H1 (cell line): ENCODE measurements at regions not wholly inside any gene's neighbourhood (a gene's known extent, or its start where the extent isn't known, plus 50 kb on each side); places are given as distances from the start of the nearest gene placed in this dataset.

Experiments used
- CTCF ChIA-PET: fragments of 300-600 bp; sonication (Branson Sonifier 250); formaldehyde crosslinking; loops from one replicate; lab custom pipeline; 2021; ENCODE audit not compliant: partially characterized antibody; lab: Charles Lee
- POLR2A ChIA-PET: fragments of 300-600 bp; sonication (Branson Sonifier 250); formaldehyde crosslinking; loops from one replicate; lab custom pipeline; 2021; ENCODE audit warnings: inconsistent platforms; ENCODE audit not compliant: partially characterized antibody; lab: Charles Lee
- DNase-seq, 2 experiments: peaks; one replicate each; pipeline versions ENCODE4 v3.0.0 to v3.0.0-alpha.2; 2010 to 2022; ENCODE audit warnings: low spot score in 2 of 2, low read depth in 1 of 2, mixed read lengths in 1 of 2
- FAIRE-seq: peaks from 2 replicates; lab custom pipeline; 2011; peaks lifted over from hg19 to GRCh38; lab: Jason Lieb, UNC
- H2AFZ ChIP-seq: 2 replicates; pipeline ENCODE4 v1.8.1; 2012; ENCODE audit warnings: low read length, inconsistent platforms
- H2AK5ac ChIP-seq: 2 replicates; pipeline ENCODE4 v1.6.1; 2013; ENCODE audit warnings: low read depth, low read length
- H2BK120ac ChIP-seq: replicated peaks from 2 replicates; pipeline ENCODE3; 2013; ENCODE audit warnings: low read depth, low read length, inconsistent platforms
- H2BK12ac ChIP-seq: 2 replicates; pipeline ENCODE4 v1.6.1; 2013; ENCODE audit warnings: low read depth, low read length
- H2BK15ac ChIP-seq: 2 replicates; pipeline ENCODE4 v1.6.1; 2013; ENCODE audit warnings: low read length
- H2BK20ac ChIP-seq: 2 replicates; pipeline ENCODE4 v1.6.1; 2013; ENCODE audit warnings: low read length
- H2BK5ac ChIP-seq: 2 replicates; pipeline ENCODE4 v1.6.1; 2013; ENCODE audit warnings: low read depth, low read length
- H3K14ac ChIP-seq: 2 replicates; pipeline ENCODE4 v1.6.1; 2013; ENCODE audit warnings: inconsistent platforms; ENCODE audit not compliant: insufficient read length
- H3K18ac ChIP-seq: 2 replicates; pipeline ENCODE4 v1.6.1; 2013; ENCODE audit warnings: low read length; ENCODE audit errors: extremely low read depth
- H3K23ac ChIP-seq: 2 replicates; pipeline ENCODE4 v1.6.1; 2013; ENCODE audit warnings: inconsistent platforms; ENCODE audit not compliant: insufficient read length
- H3K23me2 ChIP-seq: 2 replicates; pipeline ENCODE4 v1.6.1; 2013; ENCODE audit warnings: low read depth, low read length
- H3K27ac ChIP-seq: 2 replicates; pipeline ENCODE4 v1.6.1; 2011; ENCODE audit warnings: low read depth, low read length, inconsistent platforms
- H3K27me3 ChIP-seq, 4 experiments: replicated peaks in 1 of 4; 1 replicate in 1 of 4; 2 replicates in 3 of 4; pipeline versions ENCODE4 v1.6.1 to v1.8.1; 2011 to 2013; ENCODE audit warnings: low read length in 3 of 4, mild to moderate bottlenecking in 3 of 4, inconsistent platforms in 2 of 4, mixed read lengths in 2 of 4, moderate library complexity in 1 of 4; ENCODE audit not compliant: control insufficient read depth in 3 of 4, insufficient read depth in 3 of 4; ENCODE audit errors: extremely low read depth in 1 of 4
- H3K36me3 ChIP-seq, 4 experiments: 2 replicates each; pipeline versions ENCODE4 v1.6.1 to v1.8.1; 2011 to 2013; ENCODE audit warnings: mild to moderate bottlenecking in 4 of 4, low read length in 3 of 4, moderate library complexity in 2 of 4, control low read depth in 1 of 4, inconsistent platforms in 1 of 4; ENCODE audit not compliant: insufficient read depth in 4 of 4, control insufficient read depth in 2 of 4
- H3K4ac ChIP-seq: replicated peaks from 2 replicates; pipeline ENCODE3; 2013; ENCODE audit warnings: low read length, low read depth, mixed read lengths, inconsistent platforms; ENCODE audit not compliant: insufficient read length
- H3K4me1 ChIP-seq, 4 experiments: replicated peaks in 1 of 4; 1 replicate in 1 of 4; 2 replicates in 3 of 4; pipeline versions ENCODE4 v1.6.1 to v1.8.1; 2011 to 2013; ENCODE audit warnings: low read length in 3 of 4, inconsistent platforms in 2 of 4, mixed read lengths in 1 of 4; ENCODE audit not compliant: insufficient read depth in 4 of 4, control insufficient read depth in 3 of 4
- H3K4me2 ChIP-seq, 2 experiments: 2 replicates each; pipeline versions ENCODE4 v1.6.1 to v1.8.1; 2011 to 2013; ENCODE audit warnings: low read depth in 2 of 2, low read length in 2 of 2, control low read depth in 1 of 2, inconsistent platforms in 1 of 2, mild to moderate bottlenecking in 1 of 2; ENCODE audit not compliant: insufficient read depth in 1 of 2
- H3K4me3 ChIP-seq, 4 experiments: fragments of 200-600, 300-600 bp in 1 of 4; sonication (generic), shearing (Covaris generic), sonication (Bioruptor Twin) in 1 of 4; 2 replicates each; pipeline versions ENCODE4 v1.5.1 to v1.8.1; 2011 to 2016; ENCODE audit warnings: low read length in 4 of 4, low read depth in 3 of 4, control low read depth in 2 of 4, inconsistent platforms in 2 of 4, mild to moderate bottlenecking in 2 of 4, mixed read lengths in 1 of 4, moderate library complexity in 1 of 4; ENCODE audit not compliant: insufficient read depth in 2 of 4; ENCODE audit errors: extremely low read depth in 1 of 4
- H3K56ac ChIP-seq: replicated peaks from 2 replicates; pipeline ENCODE3; 2013; ENCODE audit warnings: low read depth, mild to moderate bottlenecking, mixed read lengths, low read length, inconsistent platforms; ENCODE audit not compliant: insufficient read length
- H3K79me1 ChIP-seq: 2 replicates; pipeline ENCODE4 v1.6.1; 2013; ENCODE audit warnings: low read depth, low read length, control low read depth
- H3K79me2 ChIP-seq, 2 experiments: 2 replicates each; pipeline versions ENCODE4 v1.6.1 to v1.8.1; 2012 to 2013; ENCODE audit warnings: low read length in 2 of 2, mild to moderate bottlenecking in 2 of 2, inconsistent platforms in 1 of 2; ENCODE audit not compliant: insufficient read depth in 2 of 2, control insufficient read depth in 1 of 2
- H3K9ac ChIP-seq, 4 experiments: replicated peaks in 1 of 4; 1 replicate in 1 of 4; 2 replicates in 3 of 4; pipeline versions ENCODE4 v1.6.1 to v1.8.1; 2011 to 2013; ENCODE audit warnings: low read depth in 3 of 4, low read length in 3 of 4, control low read depth in 2 of 4, mild to moderate bottlenecking in 2 of 4, moderate library complexity in 2 of 4, inconsistent platforms in 1 of 4; ENCODE audit errors: extremely low read depth in 1 of 4
- H3K9me3 ChIP-seq, 2 experiments: 2 replicates each; pipeline versions ENCODE4 v1.6.1 to v1.8.1; 2012 to 2013; ENCODE audit warnings: mild to moderate bottlenecking in 2 of 2, moderate library complexity in 2 of 2, control low read depth in 1 of 2, inconsistent platforms in 1 of 2, low read depth in 1 of 2, low read length in 1 of 2, mixed read lengths in 1 of 2; ENCODE audit not compliant: insufficient read depth in 2 of 2
- H4K20me1 ChIP-seq, 2 experiments: replicated peaks in 1 of 2; 2 replicates each; pipeline versions ENCODE3 to v1.8.1; 2011 to 2013; ENCODE audit warnings: inconsistent platforms in 2 of 2, low read length in 2 of 2, mild to moderate bottlenecking in 1 of 2; ENCODE audit not compliant: insufficient read depth in 2 of 2, control insufficient read depth in 1 of 2
- H4K5ac ChIP-seq: 2 replicates; pipeline ENCODE4 v1.6.1; 2013; ENCODE audit warnings: low read length, low read depth, mixed read lengths, inconsistent platforms; ENCODE audit not compliant: insufficient read length
- H4K8ac ChIP-seq: 2 replicates; pipeline ENCODE4 v1.8.0; 2013; ENCODE audit warnings: mild to moderate bottlenecking, moderate library complexity, low read length, inconsistent platforms; ENCODE audit not compliant: insufficient read depth; ENCODE audit errors: extremely low read depth
- H4K91ac ChIP-seq: replicated peaks from 2 replicates; pipeline ENCODE3; 2013; ENCODE audit warnings: low read length, mixed read lengths, inconsistent platforms; ENCODE audit not compliant: insufficient read length
- ASH2L ChIP-seq: fragments of 200-600, 300-600 bp; sonication (generic); IDR thresholded peaks from one replicate; pipeline ENCODE4 v1.7.1; 2017; ENCODE audit warnings: low read length
- BACH1 ChIP-seq: IDR thresholded peaks from 2 replicates; pipeline ENCODE4 v1.6.1; 2012; ENCODE audit warnings: low read length, improper control_type of control experiment
- EGR1 ChIP-seq: IDR thresholded peaks from 2 replicates; pipeline ENCODE4 v1.6.1; 2011; ENCODE audit warnings: low read depth, low read length, borderline replicate concordance
- GTF2F1 ChIP-seq: IDR thresholded peaks from 2 replicates; pipeline ENCODE4 v1.6.1; 2012; ENCODE audit warnings: low read depth, low read length, improper control_type of control experiment, borderline replicate concordance
- HDAC2 ChIP-seq, 2 experiments: fragments of 300-600 bp in 1 of 2; sonication (generic) in 1 of 2; IDR thresholded peaks; 2 replicates each; pipeline ENCODE4 v1.6.1; 2011 to 2012; ENCODE audit warnings: low read depth in 2 of 2, low read length in 2 of 2, mild to moderate bottlenecking in 2 of 2, moderate library complexity in 2 of 2, borderline replicate concordance in 1 of 2, inconsistent platforms in 1 of 2
- HDAC6 ChIP-seq: IDR thresholded peaks from one replicate; pipeline ENCODE4 v1.7.1; 2012; ENCODE audit warnings: low read depth, mild to moderate bottlenecking, inconsistent platforms, low read length, moderate library complexity
- JUN ChIP-seq: IDR thresholded peaks from 2 replicates; pipeline ENCODE4 v1.6.1; 2011; ENCODE audit warnings: low read depth, mild to moderate bottlenecking, improper control_type of control experiment, low read length
- JUND ChIP-seq: IDR thresholded peaks from 2 replicates; pipeline ENCODE4 v1.6.1; 2011; ENCODE audit warnings: mild to moderate bottlenecking, improper control_type of control experiment, low read length
- KDM4A ChIP-seq: IDR thresholded peaks from one replicate; pipeline ENCODE4 v1.7.1; 2012; ENCODE audit warnings: low read depth, mild to moderate bottlenecking, moderate library complexity, low read length, inconsistent platforms; ENCODE audit not compliant: severe bottlenecking
- MAFK ChIP-seq: IDR thresholded peaks from 2 replicates; pipeline ENCODE4 v1.6.1; 2012; ENCODE audit warnings: low read depth, mild to moderate bottlenecking, improper control_type of control experiment, low read length
- NANOG ChIP-seq: IDR thresholded peaks from 2 replicates; pipeline ENCODE4 v1.6.1; 2011; ENCODE audit warnings: low read length, low read depth, mild to moderate bottlenecking, inconsistent platforms; ENCODE audit not compliant: insufficient read depth, poor library complexity, severe bottlenecking
- POLR2AphosphoS5 ChIP-seq: IDR thresholded peaks from 2 replicates; pipeline ENCODE4 v1.6.1; 2011; ENCODE audit warnings: low read depth, low read length
- POU5F1 ChIP-seq: IDR thresholded peaks from 2 replicates; pipeline ENCODE4 v1.6.1; 2011; ENCODE audit warnings: low read depth, mild to moderate bottlenecking, low read length, moderate library complexity
- TAF7 ChIP-seq: optimal IDR thresholded peaks from 2 replicates; pipeline ENCODE3; 2011; ENCODE audit warnings: low read depth, mild to moderate bottlenecking, inconsistent platforms, low read length, moderate library complexity, borderline replicate concordance
- WGBS, 2 experiments: shearing (Covaris generic) in 1 of 2; methylation state at CpG; one replicate each; pipeline versions ENCODE4 v1.1.6 to v1.1.7; 2013 to 2015; ENCODE audit warnings: low lambda C conversion rate in 2 of 2, mixed read lengths in 2 of 2, inconsistent platforms in 1 of 2, low coverage in 1 of 2, missing lambda C conversion rate in 1 of 2; ENCODE audit not compliant: insufficient replicate concordance in 2 of 2, insufficient coverage in 1 of 2, insufficient read length in 1 of 2; ENCODE audit errors: extremely low coverage in 1 of 2, missing lambda C conversion rate in 1 of 2; 5-methylcytosine and 5-hydroxymethylcytosine counted together
- TF ChIP-seq, protein P1 (sequence below): IDR thresholded peaks from 2 replicates; pipeline ENCODE4 v1.6.1; 2012; ENCODE audit warnings: inconsistent platforms

DNA sequence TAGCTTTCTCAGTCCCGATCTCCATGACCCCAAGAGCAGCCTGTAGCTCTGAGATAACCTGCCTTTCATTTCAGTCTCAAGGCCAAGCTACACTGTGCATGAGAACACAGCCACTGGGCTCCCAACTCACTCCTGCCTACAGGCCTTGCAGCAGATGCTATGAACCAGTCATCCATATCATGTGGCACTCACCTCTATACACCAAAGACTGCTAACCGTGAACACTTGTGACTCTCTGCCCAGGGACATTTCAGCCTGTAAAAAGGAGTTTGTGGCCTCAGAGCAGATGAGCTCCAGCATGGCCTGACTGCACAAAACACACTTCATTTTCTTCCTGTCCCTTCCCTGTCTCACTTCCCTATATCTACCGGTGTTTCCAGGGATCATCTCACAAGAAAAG is 56.9 kb upstream of the NPY start:
- H3K18ac ChIP-seq, result no peak overlapping the region
- no peak overlapping the region for H4K5ac ChIP-seq
- no peak overlapping the region for H2BK5ac ChIP-seq
- H3K79me1 ChIP-seq, result no peaks in the 10 kb centered on the region
- CTCF ChIA-PET, result interaction anchor here (1.3 to 1.8 kb wide), 2 partner anchors 9 to 288 kb away, joined by 3 to 5 read pairs; no protein-coding TSS in a partner anchor
- POLR2A ChIA-PET, result interaction anchor here (1.0 kb wide), 1 partner anchor 9 kb away, joined by 3 read pairs; no protein-coding TSS in a partner anchor
- H3K56ac ChIP-seq, result no peak overlapping the region
- no peak overlapping the region for H3K14ac ChIP-seq
- no peak overlapping the region for H3K27ac ChIP-seq
- no peak for DNase-seq
- H3K4me3 ChIP-seq, result no peak overlapping the region
- H2BK20ac ChIP-seq, result no peak overlapping the region
- H4K20me1 ChIP-seq, result no peaks in the 10 kb centered on the region
- no peak overlapping the region for H2AK5ac ChIP-seq
- H3K36me3 ChIP-seq, result no peaks in the 10 kb centered on the region
- H3K9ac ChIP-seq, result no peak overlapping the region
- H3K27me3 ChIP-seq, result peaks cover 0 to 3% (median 0%) of the 10 kb centered on the region in 4 experiments; a peak in 1 of 7 replicates
- WGBS, 2 experiments, result 85% methylated on average over 3 of the region's 3 CpGs; no CpG with 5 or more reads in 1 of the 2 experiments
- no peak overlapping the region for H2AFZ ChIP-seq
- H2BK12ac ChIP-seq, result no peak overlapping the region
- H3K4me1 ChIP-seq, result peaks cover 2 to 17% (median 11%) of the 10 kb centered on the region in 4 experiments; a peak in 6 of 7 replicates
- H4K91ac ChIP-seq, result no peak overlapping the region
- no peak overlapping the region for H4K8ac ChIP-seq
- H2BK15ac ChIP-seq, result no peak overlapping the region
- no peak overlapping the region for H3K4me2 ChIP-seq
- no peaks in the 10 kb centered on the region for H3K79me2 ChIP-seq
- FAIRE-seq, result no peak
- no peak overlapping the region for H3K4ac ChIP-seq
- H3K23me2 ChIP-seq, result no peaks in the 10 kb centered on the region; the same call in 1 of the 2 replicates
- H3K23ac ChIP-seq, result no peak overlapping the region
- no peak overlapping the region for H2BK120ac ChIP-seq
- H3K9me3 ChIP-seq, result no peaks in the 10 kb centered on the region
- TF ChIP-seq KDM4A (no peak), MAFK (no peak), ASH2L (no peak), NANOG (no peak), POU5F1 (no peak), HDAC6 (no peak), EGR1 (no peak), TAF7 (no peak), POLR2AphosphoS5 (no peak), JUN (no peak), GTF2F1 (no peak), JUND (no peak), HDAC2 (IDR thresholded peaks at IDR 0.05; ENCODE audit: borderline replicate concordance in 1 of 2, low read depth in 2 of 2, low read length in 2 of 2) (no peak), BACH1 (no peak)
- TF ChIP-seq, protein P1, sequence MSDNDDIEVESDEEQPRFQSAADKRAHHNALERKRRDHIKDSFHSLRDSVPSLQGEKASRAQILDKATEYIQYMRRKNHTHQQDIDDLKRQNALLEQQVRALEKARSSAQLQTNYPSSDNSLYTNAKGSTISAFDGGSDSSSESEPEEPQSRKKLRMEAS, result no peak
